IMR-90 (cell line): ENCODE measurements at regions not wholly inside any gene's neighbourhood (a gene's known extent, or its start where the extent isn't known, plus 50 kb on each side); places are given as distances from the start of the nearest gene placed in this dataset.

ENCODE experiments used
- ATAC-seq: fragments of 200-7000 bp; cut with Tn5 transposase; 2 replicates; pipeline ENCODE4 v1.9.1; 2020; ENCODE audit warnings: low read depth, mild to moderate bottlenecking, moderate library complexity
- BruUV-seq: library from RNA; stranded (reverse); fragments of 400-500 nt; replicated peaks from 2 replicates; lab custom pipeline; 2021; lab: Mats Ljungman, UMichigan
- CTCF ChIA-PET: fragments of 300-600 bp; formaldehyde crosslinking; extraction: SDS; loops from one replicate; lab custom pipeline; 2021; ENCODE audit warnings: antibody characterized with exemption; lab: Yijun Ruan, JAX
- POLR2A ChIA-PET: fragments of 300-600 bp; sonication (Branson Sonifier 250); formaldehyde crosslinking; loops from one replicate; lab custom pipeline; 2022; ENCODE audit warnings: antibody characterized with exemption; ENCODE audit not compliant: unreplicated experiment; lab: Charles Lee
- DNase-seq: peaks from one replicate; pipeline ENCODE4 v3.0.0; 2013
- H2AFZ ChIP-seq: replicated peaks from 2 replicates; pipeline ENCODE3; 2013; ENCODE audit warnings: low read length, mild to moderate bottlenecking; ENCODE audit not compliant: poor library complexity
- H2AK5ac ChIP-seq: 2 replicates; pipeline ENCODE4 v1.6.1; 2013; ENCODE audit warnings: low read depth, low read length, inconsistent platforms
- H2AK9ac ChIP-seq: replicated peaks from 2 replicates; pipeline ENCODE3; 2013; ENCODE audit warnings: mild to moderate bottlenecking, low read depth, low read length, moderate library complexity; ENCODE audit not compliant: poor library complexity
- H2BK120ac ChIP-seq: 2 replicates; pipeline ENCODE4 v1.6.1; 2013; ENCODE audit warnings: low read depth, low read length, inconsistent platforms
- H2BK15ac ChIP-seq: 3 replicates; pipeline ENCODE4 v1.6.1; 2013; ENCODE audit warnings: low read depth, low read length, inconsistent platforms
- H2BK20ac ChIP-seq: 2 replicates; pipeline ENCODE4 v1.6.1; 2013; ENCODE audit warnings: low read depth, mild to moderate bottlenecking, inconsistent platforms, low read length, moderate library complexity
- H2BK5ac ChIP-seq: 2 replicates; pipeline ENCODE4 v1.6.1; 2013; ENCODE audit warnings: mild to moderate bottlenecking, low read depth, low read length, inconsistent platforms; ENCODE audit not compliant: poor library complexity, severe bottlenecking
- H3K14ac ChIP-seq: replicated peaks from 2 replicates; pipeline ENCODE4 v1.6.1; 2013; ENCODE audit warnings: low read depth, low read length, inconsistent platforms
- H3K18ac ChIP-seq: 2 replicates; pipeline ENCODE4 v1.6.1; 2013; ENCODE audit warnings: low read depth, low read length, control low read depth
- H3K23ac ChIP-seq: 2 replicates; pipeline ENCODE4 v1.6.1; 2013; ENCODE audit warnings: low read depth, low read length, inconsistent platforms
- H3K27ac ChIP-seq: 2 replicates; pipeline ENCODE4 v1.5.1; 2013; ENCODE audit warnings: mild to moderate bottlenecking, control low read depth, low read length; ENCODE audit not compliant: insufficient read depth
- H3K27me3 ChIP-seq: 2 replicates; pipeline ENCODE4 v1.6.1; 2013; ENCODE audit warnings: low read length; ENCODE audit not compliant: control insufficient read depth, insufficient read depth
- H3K36me3 ChIP-seq: 2 replicates; pipeline ENCODE4 v1.6.1; 2013; ENCODE audit warnings: low read length, mixed read lengths; ENCODE audit not compliant: control insufficient read depth, insufficient read depth
- H3K4ac ChIP-seq: 2 replicates; pipeline ENCODE4 v1.6.1; 2013; ENCODE audit warnings: low read depth, low read length, inconsistent platforms
- H3K4me1 ChIP-seq: 2 replicates; pipeline ENCODE4 v1.6.1; 2013; ENCODE audit warnings: low read length, mixed read lengths; ENCODE audit not compliant: control insufficient read depth, insufficient read depth
- H3K4me2 ChIP-seq: 2 replicates; pipeline ENCODE4 v1.6.1; 2013; ENCODE audit warnings: low read depth, mild to moderate bottlenecking, control low read depth, low read length, moderate library complexity
- H3K4me3 ChIP-seq: 2 replicates; pipeline ENCODE4 v1.5.1; 2013; ENCODE audit warnings: low read depth, mild to moderate bottlenecking, control low read depth, low read length, moderate library complexity; ENCODE audit not compliant: insufficient read depth
- H3K56ac ChIP-seq: 2 replicates; pipeline ENCODE4 v1.6.1; 2013; ENCODE audit warnings: low read length, inconsistent platforms; ENCODE audit not compliant: insufficient read depth; ENCODE audit errors: extremely low read depth
- H3K79me1 ChIP-seq, 2 experiments: 2 replicates each; pipeline ENCODE4 v1.6.1; 2013; ENCODE audit warnings: low read length in 2 of 2, inconsistent platforms in 1 of 2, low read depth in 1 of 2
- H3K9ac ChIP-seq: 2 replicates; pipeline ENCODE4 v1.6.1; 2013; ENCODE audit warnings: low read depth, low read length, control low read depth
- H3K9me1 ChIP-seq: 2 replicates; pipeline ENCODE4 v1.6.1; 2013; ENCODE audit warnings: low read length, inconsistent platforms; ENCODE audit not compliant: insufficient read depth
- H3K9me3 ChIP-seq: 2 replicates; pipeline ENCODE4 v1.6.1; 2013; ENCODE audit warnings: low read length; ENCODE audit not compliant: control insufficient read depth, insufficient read depth
- H4K20me1 ChIP-seq: 2 replicates; pipeline ENCODE4 v1.6.1; 2013; ENCODE audit warnings: low read length, inconsistent platforms; ENCODE audit not compliant: insufficient read depth
- H4K5ac ChIP-seq: 2 replicates; pipeline ENCODE4 v1.6.1; 2013; ENCODE audit warnings: mild to moderate bottlenecking, low read depth, low read length, control low read depth
- H4K8ac ChIP-seq, 2 experiments: 2 replicates each; pipeline ENCODE4 v1.6.1; 2013; ENCODE audit warnings: low read depth in 2 of 2, low read length in 2 of 2, control low read depth in 1 of 2, inconsistent platforms in 1 of 2
- H4K91ac ChIP-seq: 2 replicates; pipeline ENCODE4 v1.6.1; 2013; ENCODE audit warnings: low read depth, low read length, inconsistent platforms; ENCODE audit not compliant: insufficient read depth
- BHLHE40 ChIP-seq: fragments of 150-350 bp; IDR thresholded peaks from 2 replicates; pipeline ENCODE4 v1.6.1; 2016; ENCODE audit warnings: mild to moderate bottlenecking, low read depth, low read length
- CEBPB ChIP-seq: IDR thresholded peaks from 2 replicates; pipeline ENCODE4 v1.6.1; 2012; ENCODE audit warnings: low read depth, low read length, improper control_type of control experiment
- CHD1 ChIP-seq: IDR thresholded peaks from 2 replicates; pipeline ENCODE4 v1.6.1; 2012; ENCODE audit warnings: low read depth, low read length, improper control_type of control experiment
- MAZ ChIP-seq: IDR thresholded peaks from 2 replicates; pipeline ENCODE4 v1.6.1; 2012; ENCODE audit warnings: low read depth, mild to moderate bottlenecking, low read length, improper control_type of control experiment, moderate library complexity, borderline replicate concordance
- MXI1 ChIP-seq: IDR thresholded peaks from 2 replicates; pipeline ENCODE4 v1.6.1; 2012; ENCODE audit warnings: low read depth, mild to moderate bottlenecking, low read length, moderate library complexity, borderline replicate concordance
- NFE2L2 ChIP-seq: fragments of 150-350 bp; IDR thresholded peaks from 2 replicates; pipeline ENCODE4 v1.6.1; 2016; ENCODE audit warnings: low read depth, mild to moderate bottlenecking, low read length
- RCOR1 ChIP-seq: IDR thresholded peaks from 2 replicates; pipeline ENCODE4 v1.6.1; 2012; ENCODE audit warnings: mild to moderate bottlenecking, low read length, improper control_type of control experiment; ENCODE audit not compliant: insufficient replicate concordance
- RFX5 ChIP-seq: IDR thresholded peaks from 2 replicates; pipeline ENCODE4 v1.8.0; 2012; ENCODE audit warnings: low read depth, mild to moderate bottlenecking, low read length, moderate library complexity
- SMC3 ChIP-seq: fragments of 150-350 bp; IDR thresholded peaks from 2 replicates; pipeline ENCODE4 v1.6.1; 2016; ENCODE audit warnings: low read depth, mild to moderate bottlenecking, antibody characterized with exemption, low read length, moderate library complexity
- WGBS, 2 experiments: methylation state at CpG; one replicate each; pipeline versions ENCODE4 v1.1.5 to v1.1.7; 2013; ENCODE audit warnings: missing lambda C conversion rate in 2 of 2; ENCODE audit not compliant: insufficient read length in 1 of 2; ENCODE audit errors: extremely low coverage in 2 of 2; 5-methylcytosine and 5-hydroxymethylcytosine counted together
- dilution Hi-C: fragments of 300-500 bp; cut with HindIII; formaldehyde crosslinking; loops from one replicate; pipeline ENCODE4 v1.14.3; 2018; ENCODE audit warnings: low sequenced_read_pairs; ENCODE audit not compliant: unreplicated experiment
- in situ Hi-C: fragments of 300-500 bp; cut with MboI; formaldehyde crosslinking; loops from 3 replicates; pipeline ENCODE4 v1.14.3; 2019; ENCODE audit warnings: low sequenced_read_pairs, inconsistent platforms, mixed read lengths
- intact Hi-C: fragments of 100-400 bp; cut with micrococcal nuclease; formaldehyde crosslinking; loops from 2 replicates; pipeline ENCODE4 v1.10.0; 2022
- TF ChIP-seq, protein P1 (sequence below): fragments of 150-350 bp; IDR thresholded peaks from 2 replicates; pipeline ENCODE4 v1.6.1; 2016; ENCODE audit warnings: low read depth, mild to moderate bottlenecking, low read length, moderate library complexity, borderline replicate concordance

DNA sequence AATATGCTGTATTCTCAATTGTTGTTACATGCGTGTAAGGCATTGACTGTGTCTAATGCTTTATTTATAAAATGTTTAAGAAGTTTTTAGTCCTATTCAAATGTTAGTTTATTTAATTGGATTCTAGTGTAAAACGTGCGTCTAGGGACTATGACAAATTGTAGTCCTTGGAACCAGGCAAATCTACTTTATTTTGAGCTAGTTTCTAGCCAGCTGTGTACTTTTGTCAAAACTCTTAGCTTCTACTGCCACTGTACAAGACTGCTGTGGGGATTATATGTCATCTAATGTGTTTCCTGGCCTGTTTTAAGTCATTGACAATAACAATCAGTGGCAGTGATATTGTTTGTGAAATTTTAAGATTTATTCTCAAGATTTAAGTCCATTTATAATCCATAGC, 220.5 kb upstream of the SEMA3D start:
- Histone ChIP-seq H3K4me1 (no peaks in the 10 kb centered on the region), H4K20me1 (no peaks in the 10 kb centered on the region), H2BK5ac (no peak overlapping the region), H3K9ac (no peak overlapping the region), H3K4ac (no peak overlapping the region), H3K79me1 (no peaks in the 10 kb centered on the region), H3K4me2 (no peak overlapping the region), H3K23ac (no peak overlapping the region), H2AFZ (no peak overlapping the region), H3K9me1 (no peaks in the 10 kb centered on the region), H2BK120ac (no peak overlapping the region), H4K91ac (no peak overlapping the region), H3K18ac (no peak overlapping the region), H3K14ac (no peak overlapping the region), H3K27ac (no peak overlapping the region), H3K56ac (no peak overlapping the region), H3K27me3 (peaks cover 1% of the 10 kb centered on the region; the same call in 1 of the 2 replicates), H2BK20ac (no peak overlapping the region), H3K9me3 (no peaks in the 10 kb centered on the region), H2AK5ac (no peak overlapping the region), H2AK9ac (no peak overlapping the region), H2BK15ac (no peak overlapping the region), H4K8ac (no peak overlapping the region), H4K5ac (no peak overlapping the region), H3K36me3 (no peaks in the 10 kb centered on the region), H3K4me3 (no peak overlapping the region)
- DNase-seq (no peak), ATAC-seq (no peak)
- dilution Hi-C loops = no loop called here
- WGBS, 2 experiments = no CpG with 5 or more reads among the region's 3 CpGs
- in situ Hi-C loops = no loop called here
- POLR2A ChIA-PET = no interaction called here
- intact Hi-C loops = loop anchor here (10.0 kb wide), 1 partner anchor 303 kb away; no protein-coding TSS in a partner anchor
- CTCF ChIA-PET = no interaction called here
- no peak for TF ChIP-seq RCOR1
- no peak for TF ChIP-seq MAZ
- TF ChIP-seq, protein P1, sequence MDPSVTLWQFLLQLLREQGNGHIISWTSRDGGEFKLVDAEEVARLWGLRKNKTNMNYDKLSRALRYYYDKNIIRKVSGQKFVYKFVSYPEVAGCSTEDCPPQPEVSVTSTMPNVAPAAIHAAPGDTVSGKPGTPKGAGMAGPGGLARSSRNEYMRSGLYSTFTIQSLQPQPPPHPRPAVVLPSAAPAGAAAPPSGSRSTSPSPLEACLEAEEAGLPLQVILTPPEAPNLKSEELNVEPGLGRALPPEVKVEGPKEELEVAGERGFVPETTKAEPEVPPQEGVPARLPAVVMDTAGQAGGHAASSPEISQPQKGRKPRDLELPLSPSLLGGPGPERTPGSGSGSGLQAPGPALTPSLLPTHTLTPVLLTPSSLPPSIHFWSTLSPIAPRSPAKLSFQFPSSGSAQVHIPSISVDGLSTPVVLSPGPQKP = no peak
- TF ChIP-seq CHD1 = no peak
- no peak for TF ChIP-seq SMC3
- TF ChIP-seq NFE2L2 = no peak
- TF ChIP-seq BHLHE40 = no peak
- no peak for TF ChIP-seq CEBPB
- no peak for TF ChIP-seq RFX5
- no peak for TF ChIP-seq MXI1
- BruUV-seq = no TSS peak
